GM21619 (cell line): ENCODE measurements at regions not wholly inside any gene's neighbourhood (a gene's known extent, or its start where the extent isn't known, plus 50 kb on each side); places are given as distances from the start of the nearest gene placed in this dataset.

Experiments used
- ATAC-seq: cut with Tn5 transposase; IDR thresholded peaks from one replicate; pipeline ENCODE4 v1.9.1; 2021; ENCODE audit not compliant: unreplicated experiment

GRCh38 chr17:72254808-72255449 lies 134.1 kb downstream of the SOX9 start:
- no peak for ATAC-seq

- no peak for ATAC-seq
Measured at GRCh38 chr17:72255481-72255880, 134.7 kb downstream of the SOX9 start.

- ATAC-seq: no peak
Measured at GRCh38 chr17:72258711-72259110, 137.9 kb downstream of the SOX9 start.

GRCh38 chr17:72259922-72260321 lies 139.1 kb downstream of the SOX9 start:
- ATAC-seq: no peak

GRCh38 chr17:72262766-72263165 lies 141.9 kb downstream of the SOX9 start:
- ATAC-seq: no peak

- no peak for ATAC-seq
Measured at GRCh38 chr17:72264682-72265405, 144.0 kb downstream of the SOX9 start.

GRCh38 chr17:72266112-72266775 lies 145.4 kb downstream of the SOX9 start:
- ATAC-seq: no peak

- no peak for ATAC-seq
Measured at GRCh38 chr17:72267601-72268000, 146.8 kb downstream of the SOX9 start.

GRCh38 chr17:72268431-72268830 lies 147.6 kb downstream of the SOX9 start:
- ATAC-seq: no peak

GRCh38 chr17:72270273-72270924 lies 149.6 kb downstream of the SOX9 start:
- ATAC-seq: no peak

GRCh38 chr17:72271603-72272002 lies 150.8 kb downstream of the SOX9 start:
- ATAC-seq: no peak

GRCh38 chr17:72273289-72274056 lies 152.7 kb downstream of the SOX9 start:
- no peak for ATAC-seq

GRCh38 chr17:72274614-72275013 lies 153.8 kb downstream of the SOX9 start:
- ATAC-seq: no peak

- no peak for ATAC-seq
Measured at GRCh38 chr17:72280881-72281280, 160.1 kb downstream of the SOX9 start.

GRCh38 chr17:72282439-72283029 lies 161.7 kb downstream of the SOX9 start:
- ATAC-seq: no peak

- no peak for ATAC-seq
Measured at GRCh38 chr17:72284806-72285205, 164.0 kb downstream of the SOX9 start.

GRCh38 chr17:72287586-72287985 lies 166.8 kb downstream of the SOX9 start:
- ATAC-seq: no peak

GRCh38 chr17:72294487-72294893 lies 173.7 kb downstream of the SOX9 start:
- ATAC-seq: no peak

- ATAC-seq: no peak
Measured at GRCh38 chr17:72295916-72296315, 175.1 kb downstream of the SOX9 start.

GRCh38 chr17:72296456-72296855 lies 175.6 kb downstream of the SOX9 start:
- ATAC-seq: no peak
